HG02678 (cell line): ENCODE measurements at regions not wholly inside any gene's neighbourhood (a gene's known extent, or its start where the extent isn't known, plus 50 kb on each side); places are given as distances from the start of the nearest gene placed in this dataset.
"Not testable (repeated sequence)": the region's sequence is repeated elsewhere in the genome, so short reads cannot be mapped to it uniquely, and the experiment has no call there.

ENCODE experiments used
- ATAC-seq: cut with Tn5 transposase; IDR thresholded peaks from one replicate; pipeline ENCODE4 v1.9.1; 2021; ENCODE audit warnings: mild to moderate bottlenecking, moderate library complexity; ENCODE audit not compliant: unreplicated experiment

DNA sequence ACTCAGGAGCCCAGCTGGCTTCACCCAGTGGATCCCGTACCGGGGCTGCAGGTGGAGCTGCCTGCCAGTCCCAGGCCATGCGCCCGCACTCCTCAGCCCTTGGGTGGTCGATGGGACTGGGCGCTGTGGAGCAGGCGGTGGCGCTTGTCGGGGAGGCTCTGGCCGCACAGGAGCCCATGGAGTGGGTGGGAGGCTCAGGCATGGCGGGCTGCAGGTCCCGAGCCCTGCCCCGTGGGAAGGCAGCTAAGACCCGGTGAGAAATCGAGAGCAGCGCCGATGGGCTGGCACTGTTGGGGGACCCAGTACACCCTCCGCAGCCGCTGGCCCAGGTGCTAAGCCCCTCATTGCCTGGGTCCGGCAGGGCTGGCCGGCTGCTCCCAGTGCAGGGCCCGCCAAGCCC lies 1205.6 kb downstream of the DIAPH3 start:
- ATAC-seq: not testable (repeated sequence)

DNA sequence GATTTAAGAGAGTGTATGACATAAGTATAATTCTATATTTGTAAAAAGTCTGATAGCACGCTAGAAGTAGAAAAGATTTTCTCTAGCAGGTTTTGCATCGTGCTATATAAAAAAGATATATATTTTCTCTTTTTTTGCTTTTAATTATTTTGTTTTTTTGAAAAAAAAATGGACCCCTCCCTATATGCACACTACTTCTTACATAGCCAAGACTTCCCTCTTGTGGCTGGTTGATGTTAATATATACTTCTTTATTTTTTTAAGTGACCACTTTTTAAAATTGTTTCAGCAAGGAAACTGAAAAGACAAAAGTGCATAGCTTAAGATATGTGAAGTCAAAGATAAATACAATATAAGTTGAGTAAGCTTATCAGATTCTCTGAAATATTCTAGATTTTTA lies 1202.8 kb downstream of the DIAPH3 start:
- ATAC-seq: peak; percentile 43

DNA sequence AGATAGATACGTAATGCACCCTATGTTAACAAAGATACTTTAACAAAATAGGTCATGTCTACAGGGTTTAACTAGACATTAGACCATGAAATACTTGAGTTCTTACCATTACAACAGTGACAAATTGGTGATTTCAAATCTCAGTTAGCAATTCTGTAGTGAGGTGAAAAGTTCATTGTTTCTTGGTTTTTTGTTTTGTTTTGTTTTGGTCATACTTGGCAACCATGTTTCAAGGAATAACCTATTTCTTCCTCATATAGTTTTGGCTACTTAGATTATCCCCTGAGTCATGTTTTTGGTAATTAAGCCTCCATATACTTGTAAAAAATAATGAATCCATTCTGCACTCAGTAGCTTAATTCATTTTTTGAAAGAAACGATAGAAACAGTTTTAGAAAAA lies 1200.4 kb downstream of the DIAPH3 start:
- ATAC-seq: no peak

DNA sequence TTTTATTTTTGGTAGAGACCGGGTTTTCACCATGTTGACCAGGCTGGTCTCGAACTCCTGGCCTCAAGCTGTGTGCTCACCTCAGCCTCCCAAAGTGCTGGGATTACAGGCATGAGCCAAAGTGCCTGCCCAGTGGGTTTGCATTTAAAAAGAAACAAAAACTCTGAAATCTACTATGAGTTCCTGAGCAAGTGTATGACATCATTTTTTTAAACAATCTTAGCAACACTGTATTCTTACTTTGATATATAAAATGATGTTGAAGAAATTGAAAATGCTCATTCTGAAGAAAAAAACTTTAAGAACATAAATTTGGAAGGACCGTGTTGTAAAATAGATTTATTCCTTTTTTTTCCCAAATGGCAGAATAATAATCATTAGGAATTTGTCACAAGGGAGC lies 1199.7 kb downstream of the DIAPH3 start:
- no peak for ATAC-seq

DNA sequence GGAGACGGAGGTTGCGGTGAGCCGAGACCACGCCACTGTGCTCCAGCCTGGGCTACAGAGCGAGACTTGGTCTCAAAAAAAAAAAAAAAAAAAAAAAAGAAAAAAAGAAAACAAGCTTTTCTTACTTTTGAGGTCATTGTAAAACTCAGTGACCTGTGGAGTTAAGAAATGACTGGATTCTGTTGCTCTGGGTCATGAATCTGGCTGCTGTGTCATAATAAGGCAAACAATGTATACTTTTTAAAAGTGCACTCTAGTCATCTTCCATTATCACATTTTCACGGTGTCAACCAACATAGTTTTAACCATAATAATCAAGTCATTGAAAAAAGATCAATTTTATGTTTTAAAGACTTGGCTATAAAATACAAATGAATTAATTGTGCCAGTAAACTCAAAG lies 1186.6 kb downstream of the DIAPH3 start:
- no peak for ATAC-seq

DNA sequence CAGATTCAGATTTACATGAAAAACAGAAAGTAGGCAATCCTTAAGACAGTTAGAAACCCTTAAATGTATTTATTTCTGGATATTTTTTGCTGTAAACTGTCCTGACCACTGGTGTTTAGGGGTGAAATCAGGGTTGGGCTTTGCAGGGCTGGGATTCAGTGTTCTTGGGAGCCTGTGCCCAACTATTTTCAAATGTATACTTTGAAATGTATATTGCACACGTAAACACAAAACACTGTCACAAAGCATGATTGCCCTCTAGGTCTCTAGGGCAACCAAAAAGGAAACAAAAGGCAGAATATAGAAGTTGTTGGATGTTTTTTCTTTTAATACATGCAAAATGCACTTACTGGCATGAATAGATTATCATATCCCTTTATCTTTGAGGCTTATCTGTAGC lies 1185.4 kb downstream of the DIAPH3 start:
- no peak for ATAC-seq

DNA sequence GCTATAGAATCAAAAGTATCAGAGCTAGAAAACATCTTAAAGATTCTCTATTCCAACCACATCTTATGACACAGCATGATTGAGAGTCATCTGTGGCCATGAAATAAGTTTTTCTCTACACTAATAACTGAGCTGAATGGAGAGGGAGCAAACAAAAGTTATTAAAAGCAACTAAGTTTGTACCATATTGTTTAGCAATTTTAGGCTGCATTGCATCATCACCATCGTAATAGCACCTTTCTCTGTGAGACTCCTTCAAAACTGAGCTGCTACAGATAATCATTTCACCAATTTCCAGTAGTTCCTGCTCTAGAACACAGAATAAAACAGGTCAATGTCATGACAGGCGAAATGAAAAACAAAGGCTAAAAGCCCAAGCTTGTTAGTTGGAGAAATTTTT lies 1183.9 kb downstream of the DIAPH3 start:
- no peak for ATAC-seq

DNA sequence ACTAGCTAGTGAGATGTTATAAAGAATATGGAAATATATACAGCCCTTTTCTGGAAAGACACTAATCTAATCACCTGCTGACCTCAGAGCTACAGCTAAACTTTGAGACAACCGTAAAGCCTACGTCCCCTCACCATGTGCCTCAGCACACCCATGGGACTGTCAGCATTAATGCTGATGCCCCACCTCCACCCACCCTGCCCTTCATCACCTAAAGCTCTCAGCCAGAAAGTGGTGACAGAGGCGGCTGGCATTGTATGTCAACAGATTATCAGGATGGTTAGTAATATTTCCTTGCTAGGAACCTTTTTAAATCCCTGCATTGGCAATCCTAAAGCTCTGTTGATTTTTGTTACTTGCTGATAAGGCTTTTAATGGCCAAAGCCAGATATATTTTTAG lies 1177.9 kb downstream of the DIAPH3 start:
- no peak for ATAC-seq

DNA sequence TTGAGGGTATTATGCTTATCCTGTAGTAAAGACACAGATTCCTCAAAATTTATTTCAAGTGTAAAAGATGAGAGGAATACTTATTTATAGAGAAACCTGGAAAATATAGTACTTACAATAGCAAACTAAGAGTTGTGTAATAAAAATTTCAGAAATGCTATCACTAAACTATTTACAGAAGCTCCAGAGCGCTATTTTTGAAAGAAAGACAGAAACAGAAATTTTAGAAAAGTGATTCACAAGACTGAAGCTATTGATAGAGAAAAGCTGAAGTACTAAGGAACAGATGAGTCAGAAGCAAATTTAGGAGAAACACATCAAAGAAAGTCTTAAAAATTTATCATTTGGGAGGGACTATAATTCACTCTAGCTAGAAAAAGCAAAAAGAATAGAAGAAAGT lies 1174.2 kb downstream of the DIAPH3 start:
- no peak for ATAC-seq

DNA sequence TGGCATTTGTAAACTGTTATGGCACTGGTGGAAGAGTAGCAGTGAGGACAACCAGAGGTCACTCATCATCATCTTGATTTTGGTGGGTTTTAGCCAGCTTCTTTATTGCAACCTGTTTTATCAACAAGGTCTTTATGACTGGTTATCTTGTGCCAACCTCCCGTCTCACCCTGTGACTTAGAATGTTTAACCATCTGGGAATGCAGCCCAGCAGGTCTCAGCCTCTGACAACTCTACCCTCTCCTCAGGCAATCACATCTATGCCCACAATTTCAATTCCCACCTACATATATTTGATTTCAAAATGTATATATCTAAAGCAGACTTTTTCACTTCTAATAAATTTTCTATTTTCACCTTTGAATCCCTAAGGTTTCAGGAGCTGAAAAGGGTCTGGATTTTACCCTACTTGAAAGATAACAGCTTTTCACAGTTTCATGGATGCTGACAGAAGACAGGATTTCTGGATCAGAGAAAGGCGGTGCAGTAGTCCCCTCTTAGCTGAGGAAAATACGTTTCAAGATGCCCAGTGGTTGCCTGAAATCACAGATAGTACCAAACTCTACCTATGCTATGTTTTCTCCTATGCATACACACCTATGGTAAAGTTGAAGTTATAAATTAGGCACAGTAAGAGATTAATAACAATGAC lies 1171.8 kb downstream of the DIAPH3 start:
- ATAC-seq: no peak

DNA sequence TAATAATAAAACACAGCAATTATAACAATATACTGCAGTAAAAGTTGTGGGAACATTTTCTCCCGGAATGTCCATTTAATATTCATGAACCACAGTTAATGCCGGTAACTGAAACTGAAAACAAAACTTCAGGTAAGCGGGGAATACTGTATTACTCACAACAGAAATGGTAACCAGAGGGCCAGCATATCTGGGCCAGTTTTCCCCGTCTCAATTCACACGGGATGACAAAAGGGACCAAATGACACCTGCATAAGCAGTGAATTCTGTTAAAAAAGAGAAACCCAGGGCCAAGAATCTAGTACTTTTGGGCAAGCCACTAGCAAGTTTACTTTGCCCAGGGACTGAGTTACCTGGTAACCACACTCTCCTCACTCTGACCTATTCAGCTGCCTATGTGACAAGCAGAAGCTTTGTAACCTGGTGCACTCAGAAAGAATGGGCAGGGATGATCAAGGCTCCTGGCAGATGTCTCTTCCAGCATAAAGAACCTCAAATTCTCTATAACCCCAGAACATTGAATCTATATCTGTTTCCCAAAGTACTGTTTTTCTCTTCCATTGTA lies 1171.2 kb downstream of the DIAPH3 start:
- no peak for ATAC-seq

DNA sequence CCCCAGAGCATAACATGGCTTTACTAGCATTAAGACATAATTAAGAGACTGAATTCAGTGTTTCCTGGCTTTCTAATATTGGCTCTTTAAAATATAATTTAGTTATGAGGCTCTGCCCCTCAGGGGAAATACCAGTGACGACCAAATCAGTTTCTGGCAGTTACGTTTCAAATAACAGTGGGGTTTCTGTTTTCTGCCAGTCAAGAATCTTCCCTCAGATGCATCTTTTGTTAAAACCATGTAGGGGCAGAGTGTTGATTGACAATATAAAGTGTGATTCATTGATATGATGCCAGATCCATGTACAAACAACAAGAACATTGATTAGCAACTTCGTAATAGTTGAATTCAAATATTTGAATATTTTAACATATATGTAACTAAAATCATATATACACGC lies 1169.7 kb downstream of the DIAPH3 start:
- ATAC-seq: no peak

DNA sequence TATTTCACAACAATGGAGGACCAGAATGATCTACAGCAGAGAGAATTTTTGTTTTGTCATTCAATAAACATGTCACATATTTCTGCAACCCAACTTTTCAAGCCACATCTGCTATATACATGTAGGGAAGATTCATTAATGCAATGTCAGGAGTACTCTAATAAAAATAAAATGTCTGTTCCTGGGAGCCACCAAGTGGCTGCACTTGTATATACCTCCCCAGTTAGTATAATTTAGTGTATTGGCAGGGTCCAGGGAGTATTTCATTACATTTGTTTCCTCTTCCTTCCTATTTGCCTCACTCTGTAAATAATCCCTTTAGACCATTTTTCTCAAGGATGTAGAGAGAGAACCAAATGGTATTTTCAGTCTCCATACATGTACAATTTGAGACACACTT lies 1169.0 kb downstream of the DIAPH3 start:
- ATAC-seq: no peak

DNA sequence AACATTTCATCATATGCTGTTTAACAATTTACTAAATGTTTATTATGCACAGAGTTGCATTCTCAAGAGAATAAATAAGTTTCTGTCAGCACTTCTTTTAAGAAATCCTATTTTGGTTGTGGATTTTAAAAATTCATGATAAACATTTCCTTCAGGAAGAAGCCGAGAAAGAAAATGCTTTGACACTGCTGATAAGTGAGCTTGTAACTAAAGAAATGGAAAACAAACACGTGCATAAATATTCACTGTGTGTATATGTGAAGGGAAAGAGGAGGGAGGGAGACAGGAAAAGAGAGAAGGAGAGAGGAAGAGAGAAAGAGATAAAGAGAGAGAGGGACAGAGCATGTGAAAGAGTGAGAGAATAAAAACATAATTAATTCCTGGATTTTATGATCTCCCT lies 1165.0 kb downstream of the DIAPH3 start:
- no peak for ATAC-seq

DNA sequence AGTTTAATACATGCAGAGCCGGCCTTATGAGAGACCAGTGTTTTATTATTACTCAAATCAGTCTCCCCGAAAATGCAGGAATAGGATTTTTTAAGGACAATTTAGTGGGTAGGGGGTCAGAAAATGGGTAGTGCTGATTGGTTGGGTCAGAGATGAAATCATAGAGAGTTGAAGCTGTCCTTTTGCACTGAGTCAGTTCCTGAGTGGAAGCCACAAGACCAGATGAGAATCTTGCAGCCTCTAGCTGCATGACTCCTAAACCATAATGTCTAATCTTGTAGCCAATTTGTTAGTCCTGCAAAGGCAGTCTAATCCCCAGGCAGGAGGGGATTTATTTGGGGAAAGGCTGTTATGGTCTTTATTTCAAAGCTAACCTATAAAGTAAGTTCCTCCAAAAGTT lies 1163.9 kb downstream of the DIAPH3 start:
- no peak for ATAC-seq

DNA sequence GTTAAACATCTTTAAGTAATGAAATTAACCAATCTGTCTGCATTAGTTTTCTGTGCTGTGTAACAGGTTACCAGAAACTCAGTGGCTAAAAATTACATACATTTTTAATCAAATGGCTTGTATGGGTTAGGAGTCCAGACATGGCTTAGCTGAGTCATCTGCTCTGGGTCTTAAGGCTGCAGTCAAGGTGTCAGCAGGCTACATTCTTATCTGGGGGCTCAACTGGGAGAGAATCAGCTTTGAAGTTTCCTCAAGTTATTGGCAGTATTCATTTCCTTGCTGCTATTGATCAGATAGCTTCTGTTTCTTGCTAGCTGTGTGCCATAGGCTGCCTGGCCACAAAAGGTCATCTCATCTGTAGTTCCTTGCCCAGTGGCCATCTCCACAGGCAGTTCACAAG lies 1163.0 kb downstream of the DIAPH3 start:
- ATAC-seq: no peak

DNA sequence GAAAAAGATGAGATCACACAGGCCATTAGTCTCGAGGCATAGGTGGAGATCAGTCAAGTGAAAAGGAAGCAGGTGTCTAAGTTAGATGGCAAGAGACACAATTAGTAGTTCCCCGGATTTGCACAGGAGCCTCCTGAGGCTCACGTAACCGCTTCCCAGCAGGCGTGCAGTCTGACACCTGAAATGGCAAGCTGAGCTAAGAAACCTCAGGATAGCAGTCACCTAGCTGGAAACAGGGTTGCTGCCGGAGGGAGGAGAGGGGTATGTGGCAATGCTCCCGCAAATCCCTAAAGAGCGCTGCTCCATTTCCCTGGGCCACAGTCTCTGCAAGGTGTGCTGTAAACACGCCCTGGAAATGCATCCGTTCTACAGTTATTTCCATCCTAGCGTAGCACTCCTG lies 1151.0 kb downstream of the DIAPH3 start:
- ATAC-seq: no peak

DNA sequence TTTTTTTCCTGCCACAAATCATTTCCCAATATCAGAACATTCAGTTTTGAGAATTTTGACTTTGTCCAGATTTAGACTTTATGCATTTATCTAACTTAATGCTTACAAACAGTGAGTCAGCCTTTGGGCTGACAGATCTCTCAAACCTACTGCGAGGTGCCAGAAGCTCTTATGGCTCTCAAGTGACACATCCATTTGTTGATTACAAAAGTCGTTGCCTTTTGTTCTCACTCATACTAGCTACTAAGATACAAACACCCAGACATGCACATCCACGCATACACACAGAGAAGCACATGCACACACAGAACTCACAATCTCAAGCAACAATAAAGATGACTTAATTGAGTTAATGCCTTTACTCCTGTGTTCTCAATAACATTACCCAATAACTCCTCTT lies 1147.5 kb downstream of the DIAPH3 start:
- ATAC-seq: no peak

DNA sequence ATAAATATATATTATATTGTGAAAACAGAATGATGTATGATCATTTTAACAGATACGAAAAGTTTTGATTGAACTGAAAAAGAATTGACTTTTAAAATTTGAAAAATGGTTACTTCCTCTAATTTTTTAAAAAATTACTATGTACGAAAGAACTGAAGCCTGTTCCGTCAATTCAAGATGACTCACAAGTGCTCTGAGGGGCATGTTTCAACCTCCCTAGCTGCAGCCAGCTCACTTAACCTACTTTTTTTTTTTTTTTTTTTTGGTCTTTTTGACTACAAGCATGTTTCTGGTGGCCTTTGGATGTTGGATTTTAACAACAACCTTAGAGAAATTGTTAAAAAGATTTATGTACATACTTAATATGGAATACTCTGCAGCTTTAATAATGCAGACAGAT lies 1139.3 kb downstream of the DIAPH3 start:
- no peak for ATAC-seq

DNA sequence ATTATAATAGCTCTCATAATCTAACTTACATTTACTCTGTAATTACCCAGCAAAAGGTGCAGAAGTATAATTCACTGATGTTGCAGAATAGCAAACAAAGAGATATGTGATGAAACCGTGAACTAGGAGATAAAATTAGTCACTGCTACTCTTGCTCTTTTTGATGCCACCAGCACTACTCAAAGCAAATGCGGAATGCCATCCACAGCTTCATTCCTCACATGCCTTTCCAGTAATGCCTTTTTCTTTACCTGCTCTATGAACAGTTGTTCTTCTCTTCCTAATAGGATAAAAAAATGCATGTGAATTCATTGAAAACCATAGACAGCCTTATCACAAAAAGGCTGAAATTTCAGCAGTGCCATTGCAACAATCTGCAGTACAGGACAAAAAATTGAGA lies 1129.5 kb downstream of the DIAPH3 start:
- ATAC-seq: no peak

DNA sequence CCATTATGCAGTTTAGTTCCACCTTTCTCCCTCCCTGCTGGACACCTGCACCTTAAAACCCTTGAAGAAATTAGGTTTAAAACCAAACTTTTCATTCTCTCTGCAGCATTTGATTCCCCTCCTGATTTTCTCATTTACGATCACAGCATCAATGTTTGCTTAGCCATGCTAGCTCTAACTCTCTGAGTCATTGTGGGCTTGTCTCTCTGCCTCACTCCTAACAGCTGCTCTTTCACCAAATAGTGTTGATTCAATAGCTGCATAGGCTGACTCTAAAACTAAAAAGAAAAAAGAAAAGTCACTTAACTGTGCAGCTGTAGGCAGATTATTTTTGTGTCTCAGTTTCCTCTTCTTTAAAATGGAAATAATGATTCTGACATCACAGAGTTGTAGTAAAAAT lies 1124.9 kb downstream of the DIAPH3 start:
- no peak for ATAC-seq

DNA sequence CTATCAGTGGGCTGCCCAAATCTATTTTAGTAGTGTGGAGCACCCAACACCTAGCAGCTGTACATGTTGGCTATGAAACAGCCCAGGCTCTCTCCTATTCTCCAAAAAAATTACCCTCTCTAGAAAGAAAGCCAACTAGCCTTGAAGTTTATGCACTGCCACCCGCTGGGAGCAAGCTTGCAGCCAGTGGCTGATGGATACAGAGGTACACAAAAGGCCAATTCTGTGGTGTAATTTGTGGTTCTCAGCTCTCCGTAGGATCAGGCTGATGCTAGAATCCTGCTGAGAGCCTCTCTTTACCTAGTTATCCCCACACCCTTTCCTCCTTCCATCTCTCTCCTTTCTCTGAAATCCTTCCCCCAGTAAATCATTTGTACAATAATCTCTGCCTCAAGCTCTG lies 1120.7 kb downstream of the DIAPH3 start:
- no peak for ATAC-seq

DNA sequence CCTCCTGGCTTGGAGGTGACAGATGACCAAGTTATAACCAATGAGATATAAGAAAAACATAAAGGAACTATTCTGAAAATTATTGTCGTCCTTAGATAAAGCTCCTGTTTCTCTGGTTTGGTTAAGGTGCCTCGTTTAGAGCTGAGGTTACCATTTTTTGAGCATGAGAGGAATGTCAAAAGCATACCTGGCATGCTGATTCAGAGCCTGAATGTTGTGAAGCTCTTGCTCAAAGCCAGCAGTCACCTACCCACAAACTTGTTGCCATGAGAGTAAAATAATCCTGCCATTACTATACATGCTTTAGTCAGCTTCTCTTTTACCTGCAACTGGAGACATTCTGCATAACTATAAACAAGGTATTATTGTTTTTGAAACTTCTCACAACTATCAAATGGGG lies 1116.2 kb downstream of the DIAPH3 start:
- no peak for ATAC-seq
